ENCODE measurements at regions not wholly inside any gene's neighbourhood (a gene's known extent, or its start where the extent isn't known, plus 50 kb on each side); places are given as distances from the start of the nearest gene placed in this dataset.
"Not testable (repeated sequence)": the region's sequence is repeated elsewhere in the genome, so short reads cannot be mapped to it uniquely, and the experiment has no call there.

DNA sequence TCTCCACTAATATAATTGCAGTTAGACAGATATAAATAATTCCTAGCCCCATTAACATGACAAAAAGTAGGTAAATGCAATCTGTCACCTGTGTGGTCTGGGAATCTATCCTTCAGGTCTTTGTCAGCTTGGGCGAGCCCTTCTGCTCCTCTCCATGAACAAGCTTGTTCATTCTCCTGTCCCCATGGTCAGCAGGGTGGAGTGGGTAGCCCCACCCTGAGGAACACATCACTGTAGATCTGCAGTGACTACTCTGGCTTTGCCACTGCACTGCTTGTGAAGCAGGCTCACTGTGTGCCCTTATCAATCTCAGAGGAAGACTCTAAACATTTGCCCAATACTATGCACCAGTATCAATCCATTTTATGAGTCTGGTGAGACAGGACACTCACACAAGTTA is 279.0 kb downstream of the MATN1 start:
- in situ Hi-C loops (cut with HindIII; ENCODE audit: low sequenced_read_pairs), result no loop called here
- H3K4me3 ChIP-seq (ENCODE audit: low read depth, low read length), result no peak overlapping the region
- TF ChIP-seq, protein P1, sequence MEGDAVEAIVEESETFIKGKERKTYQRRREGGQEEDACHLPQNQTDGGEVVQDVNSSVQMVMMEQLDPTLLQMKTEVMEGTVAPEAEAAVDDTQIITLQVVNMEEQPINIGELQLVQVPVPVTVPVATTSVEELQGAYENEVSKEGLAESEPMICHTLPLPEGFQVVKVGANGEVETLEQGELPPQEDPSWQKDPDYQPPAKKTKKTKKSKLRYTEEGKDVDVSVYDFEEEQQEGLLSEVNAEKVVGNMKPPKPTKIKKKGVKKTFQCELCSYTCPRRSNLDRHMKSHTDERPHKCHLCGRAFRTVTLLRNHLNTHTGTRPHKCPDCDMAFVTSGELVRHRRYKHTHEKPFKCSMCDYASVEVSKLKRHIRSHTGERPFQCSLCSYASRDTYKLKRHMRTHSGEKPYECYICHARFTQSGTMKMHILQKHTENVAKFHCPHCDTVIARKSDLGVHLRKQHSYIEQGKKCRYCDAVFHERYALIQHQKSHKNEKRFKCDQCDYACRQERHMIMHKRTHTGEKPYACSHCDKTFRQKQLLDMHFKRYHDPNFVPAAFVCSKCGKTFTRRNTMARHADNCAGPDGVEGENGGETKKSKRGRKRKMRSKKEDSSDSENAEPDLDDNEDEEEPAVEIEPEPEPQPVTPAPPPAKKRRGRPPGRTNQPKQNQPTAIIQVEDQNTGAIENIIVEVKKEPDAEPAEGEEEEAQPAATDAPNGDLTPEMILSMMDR (IDR thresholded peaks at IDR 0.05; ENCODE audit: low read depth, low read length, missing control alignments), result no peak
- no peak for DNase-seq (ENCODE audit: low read depth)

DNA sequence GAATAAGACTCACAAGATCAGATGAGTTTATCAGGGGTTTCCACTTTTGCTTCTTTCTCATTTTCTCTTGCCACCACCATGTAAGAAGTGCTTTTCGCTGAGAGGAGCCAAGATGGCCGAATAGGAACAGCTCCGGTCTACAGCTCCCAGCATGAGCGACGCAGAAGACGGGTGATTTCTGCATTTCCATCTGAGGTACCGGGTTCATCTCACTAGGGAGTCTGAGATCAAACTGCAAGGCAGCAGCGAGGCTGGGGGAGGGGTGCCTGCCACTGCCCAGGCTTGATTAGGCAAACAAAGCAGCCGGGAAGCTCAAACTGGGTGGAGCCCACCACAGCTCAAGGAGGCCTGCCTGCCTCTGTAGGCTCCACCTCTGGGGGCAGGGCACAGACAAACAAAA is 285.1 kb downstream of the MATN1 start:
- in situ Hi-C loops (cut with HindIII; ENCODE audit: low sequenced_read_pairs); DNase-seq (ENCODE audit: low read depth); H3K4me3 ChIP-seq (ENCODE audit: low read depth, low read length): not testable (repeated sequence)

DNA sequence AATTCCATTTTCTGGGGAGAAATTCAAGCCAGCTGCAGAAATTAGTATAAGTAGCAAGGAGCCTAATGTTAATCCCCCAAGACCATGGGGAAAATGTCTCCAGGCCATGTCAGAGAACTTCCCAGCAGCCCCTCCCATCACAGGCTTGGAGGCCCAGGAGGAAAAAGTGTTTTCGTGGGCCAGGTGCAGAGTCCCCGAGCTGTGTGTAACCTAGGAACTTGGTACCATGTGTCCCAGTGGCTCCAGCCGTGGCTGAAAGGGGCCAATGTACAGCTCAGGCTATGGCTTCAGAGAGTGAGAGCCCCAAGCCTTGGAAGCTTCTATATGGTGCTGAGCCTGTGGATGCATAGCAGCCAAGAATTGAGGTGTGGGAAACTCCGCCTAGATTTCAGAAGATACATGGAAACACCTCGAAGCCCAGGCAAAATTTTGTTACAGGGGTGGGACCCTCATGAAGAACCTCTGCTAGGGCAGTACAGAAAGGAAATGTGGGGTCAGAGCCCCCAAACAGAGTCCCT is 286.3 kb downstream of the MATN1 start:
- TF ChIP-seq, protein P1 (IDR thresholded peaks at IDR 0.05; ENCODE audit: low read depth, low read length, missing control alignments), result no peak
- H3K4me3 ChIP-seq (ENCODE audit: low read depth, low read length), result no peak overlapping the region
- in situ Hi-C loops (cut with HindIII; ENCODE audit: low sequenced_read_pairs), result no loop called here
- no peak for DNase-seq (ENCODE audit: low read depth)

DNA sequence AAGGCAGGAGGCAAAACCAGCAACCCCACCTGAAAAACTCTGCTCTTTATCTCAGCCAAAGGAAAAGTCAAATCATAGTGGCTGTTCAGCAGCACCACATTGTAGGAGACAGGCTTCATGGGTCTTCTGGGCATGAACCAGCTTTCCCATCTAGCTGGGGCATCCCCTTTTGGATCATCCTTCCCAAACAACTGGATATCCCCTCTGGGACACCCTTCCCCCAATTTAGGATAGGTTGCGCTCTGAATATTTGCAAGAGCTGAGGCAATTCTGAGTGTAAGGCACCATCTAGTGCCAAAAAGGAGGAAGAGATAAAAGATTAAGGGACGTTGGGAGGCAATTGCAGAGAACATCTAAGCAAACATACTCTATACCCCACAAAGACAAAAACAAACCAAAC is 295.8 kb downstream of the MATN1 start:
- in situ Hi-C loops (cut with HindIII; ENCODE audit: low sequenced_read_pairs), result no loop called here
- no peak for DNase-seq (ENCODE audit: low read depth)
- no peak overlapping the region for H3K4me3 ChIP-seq (ENCODE audit: low read depth, low read length)
- TF ChIP-seq, protein P1 (IDR thresholded peaks at IDR 0.05; ENCODE audit: low read depth, low read length, missing control alignments), result no peak

DNA sequence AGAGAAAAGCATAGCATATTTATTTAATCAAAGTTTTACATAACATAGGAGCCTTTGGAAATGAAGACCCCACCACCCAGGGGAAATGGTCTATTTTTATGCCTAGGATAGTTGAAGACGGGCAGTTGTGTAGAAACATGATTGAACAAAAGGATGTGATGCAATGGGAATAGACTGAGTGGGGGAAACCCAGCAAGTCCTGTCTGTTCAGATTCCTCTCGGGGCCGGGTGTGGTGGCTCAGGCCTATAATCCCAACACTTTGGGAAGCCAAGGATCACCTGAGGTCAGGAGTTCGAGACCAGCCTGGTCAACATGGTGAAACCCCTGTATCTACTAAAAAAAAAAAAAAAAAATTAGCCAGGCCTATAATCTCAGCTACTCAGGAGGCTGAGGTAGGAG is 298.3 kb downstream of the MATN1 start:
- TF ChIP-seq, protein P1 (IDR thresholded peaks at IDR 0.05; ENCODE audit: low read depth, low read length, missing control alignments), result no peak
- no peak overlapping the region for H3K4me3 ChIP-seq (ENCODE audit: low read depth, low read length)
- in situ Hi-C loops (cut with HindIII; ENCODE audit: low sequenced_read_pairs), result no loop called here
- no peak for DNase-seq (ENCODE audit: low read depth)

DNA sequence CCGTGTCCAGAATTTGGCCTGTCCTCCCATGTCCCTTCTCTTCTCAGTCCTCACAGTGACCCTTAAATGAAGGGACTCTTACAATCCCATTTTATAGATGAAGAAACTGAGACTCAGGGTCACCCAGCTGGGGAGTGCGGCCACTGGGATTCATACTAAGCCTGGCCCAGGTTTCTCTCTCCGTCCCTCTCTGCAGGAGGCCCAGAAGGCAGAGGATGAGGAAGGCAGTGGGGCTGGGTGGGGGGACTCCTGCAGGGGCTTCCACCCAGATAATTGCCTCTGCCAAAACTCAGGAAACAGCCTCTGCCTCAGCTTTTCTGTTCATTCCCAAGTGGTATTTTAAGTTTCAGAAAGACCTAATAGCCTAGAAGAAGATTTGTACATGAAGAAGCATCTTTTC is 299.8 kb downstream of the MATN1 start:
- in situ Hi-C loops (cut with HindIII; ENCODE audit: low sequenced_read_pairs), result no loop called here
- no peak for DNase-seq (ENCODE audit: low read depth)
- H3K4me3 ChIP-seq (ENCODE audit: low read depth, low read length), result no peak overlapping the region
- TF ChIP-seq, protein P1 (IDR thresholded peaks at IDR 0.05; ENCODE audit: low read depth, low read length, missing control alignments), result no peak

DNA sequence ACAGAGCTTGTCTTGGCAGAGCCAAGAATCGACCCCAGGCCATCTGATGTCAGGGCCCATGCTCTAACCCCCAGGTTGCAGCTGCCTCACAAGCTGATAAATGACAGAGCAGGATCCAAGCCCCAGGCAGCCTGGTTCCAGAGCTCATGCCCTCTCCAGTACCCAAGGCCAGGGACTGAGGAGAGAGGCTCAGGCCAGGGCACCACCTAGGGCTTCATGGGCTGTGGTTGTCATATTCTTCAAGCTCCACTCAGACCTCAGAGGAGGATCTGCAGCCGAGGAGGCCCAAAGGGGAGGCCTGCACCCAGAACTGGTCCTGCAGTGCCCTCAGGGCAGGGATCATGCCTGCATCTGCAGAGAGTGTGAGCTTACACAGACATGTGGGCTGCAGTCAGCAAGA is 301.1 kb downstream of the MATN1 start:
- in situ Hi-C loops (cut with HindIII; ENCODE audit: low sequenced_read_pairs), result no loop called here
- H3K4me3 ChIP-seq (ENCODE audit: low read depth, low read length), result no peak overlapping the region
- TF ChIP-seq, protein P1 (IDR thresholded peaks at IDR 0.05; ENCODE audit: low read depth, low read length, missing control alignments), result no peak
- DNase-seq (ENCODE audit: low read depth), result no peak
